Muscle of leg (tissue), 3 donors: ENCODE measurements at regions not wholly inside any gene's neighbourhood (a gene's known extent, or its start where the extent isn't known, plus 50 kb on each side); places are given as distances from the start of the nearest gene placed in this dataset.

Experiments used
- DNase-seq: peaks from one replicate; pipeline ENCODE4 v3.0.0; 2013
- H3K27ac ChIP-seq: one replicate; pipeline ENCODE4 v1.5.1; 2013; ENCODE audit warnings: mild to moderate bottlenecking, low read length, control low read depth
- H3K27me3 ChIP-seq: one replicate; pipeline ENCODE4 v1.6.1; 2013; ENCODE audit warnings: low read length; ENCODE audit not compliant: control insufficient read depth, insufficient read depth
- H3K36me3 ChIP-seq: one replicate; pipeline ENCODE4 v1.6.1; 2013; ENCODE audit warnings: low read length; ENCODE audit not compliant: control insufficient read depth, insufficient read depth
- H3K4me1 ChIP-seq: one replicate; pipeline ENCODE4 v1.6.1; 2013; ENCODE audit warnings: low read length; ENCODE audit not compliant: control insufficient read depth, insufficient read depth
- H3K4me3 ChIP-seq: one replicate; pipeline ENCODE4 v1.5.1; 2013; ENCODE audit warnings: low read length, control low read depth
- H3K9me3 ChIP-seq: replicated peaks from 2 replicates; pipeline ENCODE4 v1.6.1; 2013; ENCODE audit warnings: low read depth, low read length; ENCODE audit not compliant: control insufficient read depth
- WGBS: methylation state at CpG from one replicate; pipeline ENCODE4 v1.1.5; 2013; ENCODE audit warnings: missing lambda C conversion rate; ENCODE audit not compliant: insufficient coverage; 5-methylcytosine and 5-hydroxymethylcytosine counted together

- Histone ChIP-seq H3K27ac (no peak overlapping the region), H3K4me1 (no peaks in the 10 kb centered on the region), H3K9me3 (no peaks in the 10 kb centered on the region), H3K27me3 (peaks cover 11% of the 10 kb centered on the region), H3K36me3 (no peaks in the 10 kb centered on the region), H3K4me3 (no peak overlapping the region)
- peak; percentile 17 for DNase-seq
- WGBS, result 48% methylated on average over 15 of the region's 21 CpGs
These were observed 104.4 kb upstream of the TWIST2 start for GRCh38 chr2:238743243-238744065.

GRCh38 chr2:238744951-238745350, 102.9 kb upstream of the TWIST2 start:
- whole genome bisulfite sequencing, result 90% methylated on average over 11 of the region's 13 CpGs
- DNase-seq, result no peak
- no peaks in the 10 kb centered on the region for H3K4me1 ChIP-seq
- H3K4me3 ChIP-seq, result no peak overlapping the region
- H3K27ac ChIP-seq, result no peak overlapping the region
- no peaks in the 10 kb centered on the region for H3K36me3 ChIP-seq
- peaks cover under 1% of the 10 kb centered on the region for H3K9me3 ChIP-seq
- H3K27me3 ChIP-seq, result peaks cover 10% of the 10 kb centered on the region

- H3K27me3 ChIP-seq, result peaks cover 10% of the 10 kb centered on the region
- WGBS, result 81% methylated on average over 5 of the region's 5 CpGs
- no peak overlapping the region for H3K4me3 ChIP-seq
- H3K4me1 ChIP-seq, result no peaks in the 10 kb centered on the region
- H3K9me3 ChIP-seq, result peaks cover 4% of the 10 kb centered on the region
- no peaks in the 10 kb centered on the region for H3K36me3 ChIP-seq
- H3K27ac ChIP-seq, result no peak overlapping the region
- no peak for DNase-seq
These were observed 101.9 kb upstream of the TWIST2 start for GRCh38 chr2:238745997-238746396.

- peaks cover 8% of the 10 kb centered on the region for H3K27me3 ChIP-seq
- H3K4me1 ChIP-seq, result no peaks in the 10 kb centered on the region
- H3K4me3 ChIP-seq, result no peak overlapping the region
- H3K27ac ChIP-seq, result no peak overlapping the region
- no peak for DNase-seq
- no peaks in the 10 kb centered on the region for H3K36me3 ChIP-seq
- H3K9me3 ChIP-seq, result peaks cover 4% of the 10 kb centered on the region
- 47% methylated on average over 11 of the region's 18 CpGs for WGBS
These were observed 100.8 kb upstream of the TWIST2 start for GRCh38 chr2:238747114-238747513.

DNA sequence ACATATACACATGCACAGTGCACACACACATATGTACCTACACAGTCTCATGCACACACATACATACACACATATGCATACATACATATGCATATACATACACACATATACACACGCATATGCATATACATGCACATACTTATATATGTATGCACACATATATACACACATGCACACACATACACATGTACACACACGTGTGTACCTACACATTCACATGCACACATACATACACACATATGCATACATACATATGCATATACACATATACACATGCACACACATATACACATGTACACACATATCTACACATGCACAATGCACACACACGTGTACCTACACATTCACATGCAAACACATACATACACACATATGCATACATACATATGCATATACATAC, 100.3 kb upstream of the TWIST2 start:
- Histone ChIP-seq H3K36me3 (no peaks in the 10 kb centered on the region), H3K27ac (no peak overlapping the region), H3K9me3 (peaks cover 4% of the 10 kb centered on the region), H3K27me3 (peaks cover 8% of the 10 kb centered on the region), H3K4me1 (no peaks in the 10 kb centered on the region), H3K4me3 (no peak overlapping the region)
- WGBS, result 93% methylated on average over 3 of the region's 3 CpGs
- no peak for DNase-seq

GRCh38 chr2:238750212-238750904, 97.5 kb upstream of the TWIST2 start:
- WGBS, result no CpG with 5 or more reads among the region's 3 CpGs
- no peak for DNase-seq
- Histone ChIP-seq H3K4me1 (no peaks in the 10 kb centered on the region), H3K4me3 (no peak overlapping the region), H3K36me3 (no peaks in the 10 kb centered on the region), H3K9me3 (peaks cover 4% of the 10 kb centered on the region), H3K27me3 (peaks cover 5% of the 10 kb centered on the region), H3K27ac (no peak overlapping the region)

DNA sequence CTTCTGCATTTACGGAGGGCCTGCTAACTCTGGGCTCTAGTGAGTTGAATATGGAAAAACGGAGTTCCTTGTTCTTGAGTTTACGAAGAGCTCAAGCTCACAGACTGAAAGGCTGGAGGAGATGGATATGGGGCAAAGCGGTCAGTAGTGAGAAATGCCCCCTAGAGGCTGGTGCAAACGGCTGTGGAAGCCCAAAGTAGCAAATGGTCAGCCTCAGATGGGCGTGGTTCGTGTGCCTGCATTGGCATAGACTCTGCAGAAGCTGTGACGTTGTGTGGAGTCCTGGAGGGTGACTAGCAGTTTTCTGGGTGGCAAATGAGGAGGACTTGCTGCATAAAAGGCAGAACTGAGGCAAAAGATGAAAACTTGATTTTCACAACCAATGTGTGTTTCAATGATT, 93.6 kb upstream of the TWIST2 start:
- Histone ChIP-seq H3K4me1 (no peaks in the 10 kb centered on the region), H3K9me3 (peaks cover 4% of the 10 kb centered on the region), H3K36me3 (no peaks in the 10 kb centered on the region), H3K27me3 (peaks cover 4% of the 10 kb centered on the region), H3K4me3 (no peak overlapping the region), H3K27ac (no peak overlapping the region)
- no peak for DNase-seq
- WGBS, result 61% methylated on average over 8 of the region's 8 CpGs

- 10% methylated on average over 4 of the region's 7 CpGs for WGBS
These were observed 86.0 kb upstream of the TWIST2 start for GRCh38 chr2:238761868-238762267.

GRCh38 chr2:238763471-238763995, 84.4 kb upstream of the TWIST2 start:
- Histone ChIP-seq H3K9me3 (no peaks in the 10 kb centered on the region), H3K4me3 (no peak overlapping the region), H3K4me1 (no peaks in the 10 kb centered on the region), H3K27me3 (peaks cover 18% of the 10 kb centered on the region), H3K27ac (no peak overlapping the region), H3K36me3 (no peaks in the 10 kb centered on the region)
- DNase-seq, result no peak
- 17% methylated on average over 1 of the region's 7 CpGs for WGBS

More at GRCh38 chr2:238761868-238762267, 86.0 kb upstream of the TWIST2 start:
- Histone ChIP-seq H3K36me3 (no peaks in the 10 kb centered on the region), H3K4me1 (no peaks in the 10 kb centered on the region), H3K27ac (no peak overlapping the region), H3K9me3 (no peaks in the 10 kb centered on the region), H3K27me3 (peaks cover 18% of the 10 kb centered on the region), H3K4me3 (no peak overlapping the region)
- DNase-seq, result peak; percentile 38

GRCh38 chr2:238765590-238765989, 82.3 kb upstream of the TWIST2 start:
- DNase-seq, result no peak
- Histone ChIP-seq H3K9me3 (no peaks in the 10 kb centered on the region), H3K27me3 (peaks cover 21% of the 10 kb centered on the region), H3K36me3 (no peaks in the 10 kb centered on the region), H3K4me1 (no peaks in the 10 kb centered on the region), H3K4me3 (no peak overlapping the region), H3K27ac (no peak overlapping the region)
- 64% methylated on average over 6 of the region's 8 CpGs for WGBS
